NCI-H510A treated with DMSO at 0.1 percent for 48 hours (cell line): ENCODE measurements at regions not wholly inside any gene's neighbourhood (a gene's known extent, or its start where the extent isn't known, plus 50 kb on each side); places are given as distances from the start of the nearest gene placed in this dataset.
"Not testable (repeated sequence)": the region's sequence is repeated elsewhere in the genome, so short reads cannot be mapped to it uniquely, and the experiment has no call there.

Source experiments
- DNase-seq: peaks from one replicate; lab custom pipeline; 2025; lab: John Stamatoyannopoulos, UW

DNA sequence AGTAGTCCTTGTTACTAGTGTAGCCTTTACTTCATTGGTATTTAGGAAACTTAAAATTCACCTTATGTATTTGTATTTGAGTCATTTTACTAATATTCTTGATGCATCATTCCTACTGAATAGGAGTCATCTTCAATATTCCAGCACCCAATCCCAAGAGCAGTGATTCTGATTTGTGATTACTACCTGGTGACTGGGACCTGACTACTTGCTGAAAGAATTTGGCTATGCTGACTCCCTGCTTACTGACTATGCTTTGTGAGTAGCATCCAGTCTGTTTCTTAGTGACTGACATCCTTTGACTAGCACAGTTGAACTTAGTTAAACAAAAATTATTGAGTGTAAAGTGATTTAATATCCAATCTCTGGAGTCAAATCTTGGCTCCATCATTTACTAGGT is 129.9 kb upstream of the NEGR1 start:
- no peak for DNase-seq

DNA sequence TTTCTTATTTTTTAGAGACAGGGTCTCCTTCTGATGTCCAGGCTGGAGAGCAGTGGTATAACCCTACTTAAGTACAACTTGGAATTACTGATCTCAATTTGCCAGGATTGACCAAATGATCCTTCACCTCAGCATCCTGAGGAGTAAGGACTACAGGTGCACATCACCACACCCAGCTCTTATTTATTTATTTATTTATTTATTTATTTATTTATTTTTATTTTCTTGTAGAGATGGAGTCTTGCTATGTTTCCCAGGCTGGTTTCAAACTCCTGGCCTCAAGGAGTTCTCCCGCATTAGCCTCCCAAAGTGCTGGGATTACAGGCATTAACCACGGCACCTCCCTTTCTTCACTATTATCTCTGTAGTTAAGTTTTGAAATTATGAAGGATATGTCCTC is 117.5 kb upstream of the NEGR1 start:
- DNase-seq, result no peak

DNA sequence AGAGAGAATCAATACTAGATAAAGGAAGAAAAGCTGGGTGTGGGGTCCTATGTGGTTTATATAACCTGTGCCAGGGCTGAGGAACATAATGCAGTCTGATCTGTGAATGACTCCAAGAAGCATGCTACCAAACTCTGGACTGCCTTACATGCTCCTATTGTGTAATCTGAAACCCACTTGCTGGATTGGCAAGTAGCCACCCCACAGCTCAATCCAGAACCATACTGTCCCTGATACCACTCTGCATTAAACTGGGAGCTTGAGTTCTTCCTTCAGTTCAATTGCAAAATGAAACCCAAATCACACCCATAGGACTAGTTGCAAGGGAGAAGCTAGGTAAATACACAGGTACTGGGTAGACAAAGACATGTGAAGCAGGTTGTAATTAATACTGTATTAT is 115.4 kb upstream of the NEGR1 start:
- DNase-seq, result peak; percentile 39

DNA sequence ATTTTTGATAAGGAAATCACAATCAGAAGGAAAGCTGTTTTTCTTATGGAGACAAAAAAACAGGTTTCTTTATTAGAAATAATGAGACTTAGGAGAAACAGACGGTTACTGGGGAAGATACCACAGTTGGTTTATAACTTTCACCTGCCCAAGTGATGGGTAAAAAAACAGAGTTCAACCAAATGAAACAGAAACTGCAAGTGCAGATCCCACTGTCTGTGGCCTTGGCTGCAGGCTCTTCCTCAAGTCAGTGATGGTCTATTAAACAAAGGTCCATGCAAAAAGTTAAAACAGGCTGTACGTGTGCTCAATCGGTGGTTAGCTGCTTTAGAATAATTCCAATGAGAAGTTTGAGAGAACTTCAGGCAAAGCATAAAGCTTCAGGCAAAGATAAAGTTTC is 112.1 kb upstream of the NEGR1 start:
- DNase-seq, result no peak

DNA sequence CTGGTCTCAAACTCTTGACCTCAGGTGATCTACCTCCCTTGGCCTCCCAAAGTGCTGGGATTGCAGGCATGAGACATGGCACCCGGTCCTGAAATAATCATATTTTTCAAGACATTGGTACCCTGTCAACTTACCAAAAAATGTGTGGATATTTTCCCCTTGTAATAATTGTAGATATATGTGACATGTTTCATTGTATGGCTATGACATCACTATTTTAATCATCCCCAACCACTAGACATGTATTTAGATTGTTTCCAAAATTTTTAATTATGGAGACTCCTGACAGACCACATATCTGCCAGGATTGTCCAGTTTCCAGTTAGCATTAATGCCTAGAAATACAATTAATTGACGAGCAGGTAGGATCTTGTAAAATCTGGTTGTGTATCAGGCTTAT is 96.7 kb upstream of the NEGR1 start:
- DNase-seq, result no peak

DNA sequence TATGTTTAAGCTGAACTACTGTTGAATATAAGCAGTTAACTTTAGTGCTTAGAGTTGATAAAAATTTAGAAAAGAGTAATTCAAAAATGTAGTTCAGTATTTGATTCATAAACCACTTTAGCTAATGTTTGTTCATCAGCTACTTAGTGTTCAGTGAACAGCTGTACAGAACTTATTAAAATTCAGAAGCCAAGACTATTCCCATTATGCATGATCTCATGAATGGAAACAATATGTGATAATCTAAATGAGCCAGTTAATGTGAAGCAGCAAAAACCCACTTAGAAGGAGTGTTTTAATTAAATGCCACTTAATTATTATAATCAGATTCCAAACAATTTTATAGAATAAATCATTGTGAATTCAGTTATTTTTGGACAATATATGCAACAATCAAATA is 92.9 kb upstream of the NEGR1 start:
- no peak for DNase-seq

DNA sequence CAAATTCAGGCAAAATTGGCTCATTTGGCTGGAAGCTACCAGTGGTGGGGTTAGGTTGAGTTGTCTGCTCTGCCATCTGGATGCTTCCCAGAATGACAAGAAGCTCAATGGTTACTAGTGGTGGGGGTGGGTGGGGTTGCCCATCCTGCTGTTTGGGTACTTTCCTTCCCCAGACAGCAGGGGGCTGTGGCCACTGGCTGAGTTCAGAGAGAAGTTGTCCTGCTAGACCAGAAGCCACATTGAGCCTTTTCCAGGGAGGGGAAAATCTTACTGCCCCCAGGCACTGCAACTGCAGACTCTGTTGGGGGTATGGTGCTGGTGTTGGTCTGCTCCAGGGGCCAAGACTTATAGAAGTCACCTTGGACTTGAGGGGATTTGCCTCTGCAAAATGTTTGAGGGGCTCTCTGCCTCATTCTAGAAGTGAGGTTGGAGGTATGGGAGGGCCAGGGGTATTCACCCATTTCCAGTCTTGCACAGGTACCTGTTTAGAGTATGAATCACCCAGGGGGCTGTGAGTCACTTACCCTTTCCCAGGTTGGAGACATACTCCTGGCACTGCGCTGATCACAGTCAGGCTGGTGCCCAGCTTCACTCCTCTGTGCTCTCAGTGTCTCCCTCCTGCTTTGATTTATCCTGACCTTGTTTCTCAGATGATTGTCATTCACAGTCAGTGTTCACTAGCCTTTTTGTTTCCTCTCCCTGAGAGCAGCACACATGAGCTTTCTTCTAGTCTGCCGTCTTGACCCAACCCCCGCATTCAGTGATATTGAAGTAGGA is 89.1 kb upstream of the NEGR1 start:
- DNase-seq, result no peak

DNA sequence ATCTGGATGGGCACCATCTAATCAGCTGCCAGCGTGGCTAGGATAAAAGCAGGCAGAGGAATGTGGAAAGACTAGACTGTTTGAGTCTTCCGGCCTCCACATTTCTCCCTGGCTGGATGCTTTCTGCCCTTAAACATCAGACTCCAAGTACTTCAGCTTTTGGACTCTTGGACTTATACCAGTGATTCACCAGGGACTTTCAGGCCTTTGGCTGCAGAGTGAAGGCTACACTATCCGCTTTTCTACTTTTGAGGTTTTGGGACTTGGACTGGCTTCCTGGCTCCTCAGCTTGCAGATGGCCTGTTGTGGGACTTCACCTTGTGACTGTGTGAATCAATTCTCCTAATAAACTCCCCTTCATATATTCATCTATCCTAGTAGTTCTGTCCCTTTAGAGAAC is 88.5 kb upstream of the NEGR1 start:
- DNase-seq, result not testable (repeated sequence)

DNA sequence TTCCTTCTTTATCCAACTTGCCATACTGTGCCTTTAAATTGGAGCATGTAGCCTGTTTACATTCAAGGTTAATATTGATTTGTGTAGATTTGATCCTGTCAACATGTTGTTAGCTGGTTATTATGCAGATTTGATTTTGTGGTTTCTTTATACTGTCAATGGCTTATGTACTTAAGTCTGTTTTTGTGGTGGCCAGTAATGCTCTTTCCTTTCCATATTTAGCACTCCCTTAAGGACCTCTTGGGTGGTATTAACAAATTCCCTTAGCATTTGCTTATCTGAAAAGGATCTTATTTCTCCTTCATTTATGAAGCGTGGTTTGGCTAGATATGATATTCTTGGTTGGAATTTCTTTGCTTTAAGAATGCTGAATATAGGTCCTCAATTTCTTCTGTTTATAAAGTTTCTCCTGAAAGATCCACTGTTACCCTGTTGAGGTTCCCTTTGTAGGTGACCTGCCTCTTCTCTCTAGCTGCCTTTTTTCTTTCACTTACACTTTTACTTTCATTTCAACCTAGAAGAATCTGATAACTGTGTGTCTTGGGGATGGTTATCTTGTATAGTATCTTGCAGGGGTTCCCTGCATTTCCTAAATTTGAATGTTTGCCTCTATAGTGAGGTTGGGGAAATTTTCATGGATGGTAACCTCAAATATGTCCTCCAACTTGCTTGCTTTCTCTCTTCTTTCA is 86.9 kb upstream of the NEGR1 start:
- DNase-seq, result no peak

DNA sequence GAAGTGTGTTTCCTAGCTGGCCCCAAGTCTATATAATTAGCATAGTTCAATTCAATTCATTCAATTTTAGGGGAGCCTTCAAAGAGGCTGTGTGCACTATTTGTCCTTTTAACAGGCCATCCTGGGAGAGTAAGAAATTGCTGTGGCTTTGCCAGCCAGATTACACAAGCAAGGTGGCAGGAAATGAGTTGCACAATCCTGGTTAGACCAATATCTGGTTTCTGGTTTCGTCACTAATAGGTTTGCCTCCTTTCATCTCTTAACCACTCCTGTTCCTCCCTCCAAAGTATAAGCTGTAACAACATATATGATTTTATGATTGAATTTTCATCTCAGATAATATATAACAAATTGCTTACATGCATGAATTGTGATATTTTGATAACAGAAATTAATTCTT is 84.1 kb upstream of the NEGR1 start:
- DNase-seq, result peak; percentile 87

DNA sequence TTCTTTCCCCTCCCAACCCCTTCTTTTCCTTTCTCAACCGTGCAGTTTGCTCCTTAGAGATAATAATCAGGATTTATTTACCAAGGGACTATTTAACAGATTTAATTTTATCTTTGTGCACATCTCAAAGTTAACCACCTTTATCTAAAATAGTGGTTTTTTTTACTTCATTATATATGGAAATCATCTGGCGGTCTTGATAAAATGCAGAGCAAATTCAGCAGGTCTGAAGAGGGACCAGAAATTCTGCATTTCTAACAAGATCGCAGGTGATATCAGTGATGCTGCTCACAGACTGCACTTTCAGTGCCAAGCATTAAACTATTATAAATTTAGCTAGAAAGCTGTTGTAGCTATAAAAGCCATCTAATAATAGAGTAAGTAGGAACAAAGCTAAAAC is 83.4 kb upstream of the NEGR1 start:
- no peak for DNase-seq

DNA sequence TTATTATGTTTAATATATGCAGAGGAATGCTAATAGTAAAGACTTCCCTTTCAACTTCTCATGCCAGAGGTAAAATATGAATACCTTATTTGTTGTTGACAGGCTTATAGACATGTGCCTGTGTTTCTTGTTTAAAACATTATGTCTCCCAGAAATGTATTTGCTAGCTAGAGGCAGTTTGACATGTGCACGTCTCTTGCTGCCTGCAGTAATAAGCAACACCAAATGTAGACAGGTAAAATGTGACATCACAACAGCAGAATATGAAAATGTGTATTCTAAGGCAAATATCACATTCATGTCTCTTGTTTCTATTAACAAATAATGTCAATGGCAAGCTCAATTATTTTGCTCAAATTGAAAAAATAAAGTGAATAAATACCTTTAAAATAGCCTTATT is 80.2 kb upstream of the NEGR1 start:
- no peak for DNase-seq

DNA sequence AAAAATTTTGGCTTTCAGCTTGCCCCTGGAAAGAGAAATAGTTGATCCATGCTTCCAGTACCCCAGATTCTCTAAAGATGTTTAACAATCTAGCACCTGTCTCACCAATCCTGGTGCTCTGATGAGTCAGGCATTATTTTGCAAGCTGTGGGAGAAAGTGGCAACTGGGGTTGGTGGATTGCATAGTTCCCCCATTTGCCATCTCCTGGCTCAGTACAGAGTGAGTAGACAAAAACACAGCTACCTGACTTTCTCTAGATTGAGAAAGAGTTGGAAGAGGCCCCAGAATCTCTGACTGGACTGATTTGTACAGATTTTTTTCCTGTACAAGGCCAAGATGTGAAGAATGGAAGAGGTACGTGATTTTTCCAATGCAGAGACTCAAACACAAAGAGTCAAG is 75.1 kb upstream of the NEGR1 start:
- no peak for DNase-seq

DNA sequence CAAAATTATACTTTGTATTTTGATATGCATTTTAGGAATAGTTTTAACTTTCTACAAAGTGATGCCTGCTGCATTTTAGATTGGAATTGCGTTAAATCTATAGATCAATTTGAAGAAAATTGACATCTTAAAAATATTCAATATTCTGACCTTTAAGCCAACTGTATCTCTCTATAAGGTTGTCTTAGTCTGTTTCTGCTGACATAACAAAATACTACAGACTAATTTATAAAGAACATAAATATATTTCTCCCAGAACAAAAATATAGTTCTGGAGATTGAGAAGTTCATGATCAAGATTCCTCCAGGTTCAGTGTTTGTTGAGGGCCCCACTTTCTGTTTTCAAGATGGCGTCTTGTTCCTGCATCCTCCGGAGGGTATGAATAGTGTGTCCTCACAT is 73.6 kb upstream of the NEGR1 start:
- no peak for DNase-seq

DNA sequence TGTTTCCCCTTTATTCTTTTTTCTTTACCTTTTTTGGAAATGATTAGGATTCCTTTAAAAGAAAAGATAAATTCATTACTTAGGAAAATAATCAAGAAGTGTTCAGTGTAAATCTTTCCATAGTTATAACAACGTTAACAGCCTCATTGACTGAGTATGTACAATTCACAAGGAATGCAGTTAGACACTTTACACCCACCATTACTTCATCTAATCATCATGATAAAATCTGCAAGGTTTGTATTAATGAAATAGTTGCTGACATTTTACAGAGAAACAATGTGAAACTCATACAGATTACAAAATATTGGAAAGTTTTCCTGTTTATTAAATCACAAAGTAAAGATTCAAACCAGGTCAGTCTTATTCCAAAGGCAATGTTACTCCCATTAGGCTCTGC is 59.3 kb upstream of the NEGR1 start:
- DNase-seq, result no peak

DNA sequence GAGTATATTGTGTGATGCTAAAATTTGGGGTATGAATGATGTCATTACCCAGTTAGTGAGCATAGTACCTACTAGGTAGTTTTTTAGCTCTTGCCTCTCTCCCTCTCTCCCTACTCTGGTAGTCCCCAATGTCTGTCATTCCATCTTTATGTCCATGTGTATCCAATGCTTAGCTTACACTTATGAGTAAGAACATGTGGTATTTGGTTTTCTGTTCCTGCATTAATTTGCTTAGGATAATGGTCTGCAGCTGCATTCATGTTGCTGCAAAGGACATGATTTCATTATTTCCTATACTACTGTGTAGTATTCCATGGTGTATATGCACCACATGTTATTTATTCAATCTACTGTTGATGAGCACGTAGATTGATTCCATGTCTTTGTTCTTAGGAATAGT is 54.4 kb upstream of the NEGR1 start:
- DNase-seq, result no peak
